ENCODE measurements at regions not wholly inside any gene's neighbourhood (a gene's known extent, or its start where the extent isn't known, plus 50 kb on each side); places are given as distances from the start of the nearest gene placed in this dataset.

- peaks cover 16% of the 10 kb centered on the region for H3K9me3 Mint-ChIP-seq
These were observed 1384.2 kb downstream of the CDH11 start for GRCh38 chr16:63737633-63738032.

GRCh38 chr16:63735456-63735855, 1386.4 kb downstream of the CDH11 start:
- peaks cover 28% of the 10 kb centered on the region for H3K9me3 Mint-ChIP-seq
- TF ChIP-seq CTCF (IDR thresholded peaks at IDR 0.05): no peak
- no peaks in the 10 kb centered on the region for H3K27me3 Mint-ChIP-seq (ENCODE audit: insufficient read depth)
- no peak for DNase-seq
- no peak overlapping the region for H3K4me3 Mint-ChIP-seq
- H3K4me1 Mint-ChIP-seq (ENCODE audit: low read depth): no peaks in the 10 kb centered on the region
- H3K27ac Mint-ChIP-seq: no peak overlapping the region
- H3K36me3 Mint-ChIP-seq (ENCODE audit: low read depth): no peaks in the 10 kb centered on the region

More at GRCh38 chr16:63737633-63738032, 1384.2 kb downstream of the CDH11 start:
- DNase-seq: no peak
- Mint-ChIP-seq H3K4me1 (ENCODE audit: low read depth) (no peaks in the 10 kb centered on the region), H3K27ac (no peak overlapping the region), H3K4me3 (no peak overlapping the region), H3K36me3 (ENCODE audit: low read depth) (no peaks in the 10 kb centered on the region), H3K27me3 (ENCODE audit: insufficient read depth) (no peaks in the 10 kb centered on the region)
- no peak for TF ChIP-seq CTCF (IDR thresholded peaks at IDR 0.05)

GRCh38 chr16:63720848-63721247, 1401.0 kb downstream of the CDH11 start:
- TF ChIP-seq CTCF (IDR thresholded peaks at IDR 0.05): no peak
- DNase-seq: no peak
- Mint-ChIP-seq H3K27me3 (ENCODE audit: insufficient read depth) (no peaks in the 10 kb centered on the region), H3K4me1 (ENCODE audit: low read depth) (no peaks in the 10 kb centered on the region), H3K9me3 (peaks cover 27% of the 10 kb centered on the region), H3K36me3 (ENCODE audit: low read depth) (no peaks in the 10 kb centered on the region), H3K4me3 (no peak overlapping the region), H3K27ac (no peak overlapping the region)

- no peak for DNase-seq
- no peak for TF ChIP-seq CTCF (IDR thresholded peaks at IDR 0.05)
- Mint-ChIP-seq H3K27ac (no peak overlapping the region), H3K9me3 (peaks cover 30% of the 10 kb centered on the region), H3K27me3 (ENCODE audit: insufficient read depth) (no peaks in the 10 kb centered on the region), H3K4me1 (ENCODE audit: low read depth) (no peaks in the 10 kb centered on the region), H3K4me3 (no peak overlapping the region), H3K36me3 (ENCODE audit: low read depth) (no peaks in the 10 kb centered on the region)
These were observed 1401.9 kb downstream of the CDH11 start for GRCh38 chr16:63719926-63720325.

GRCh38 chr16:63717806-63718205, 1404.1 kb downstream of the CDH11 start:
- Mint-ChIP-seq H3K4me1 (ENCODE audit: low read depth) (no peaks in the 10 kb centered on the region), H3K9me3 (peaks cover 26% of the 10 kb centered on the region), H3K27me3 (ENCODE audit: insufficient read depth) (no peaks in the 10 kb centered on the region), H3K4me3 (no peak overlapping the region), H3K27ac (no peak overlapping the region), H3K36me3 (ENCODE audit: low read depth) (no peaks in the 10 kb centered on the region)
- TF ChIP-seq CTCF (IDR thresholded peaks at IDR 0.05): no peak
- no peak for DNase-seq

GRCh38 chr16:63714876-63715275, 1407.0 kb downstream of the CDH11 start:
- Mint-ChIP-seq H3K9me3 (peaks cover 26% of the 10 kb centered on the region), H3K36me3 (ENCODE audit: low read depth) (no peaks in the 10 kb centered on the region)

More at GRCh38 chr16:63714876-63715275, 1407.0 kb downstream of the CDH11 start:
- TF ChIP-seq CTCF (IDR thresholded peaks at IDR 0.05): no peak
- Mint-ChIP-seq H3K4me1 (ENCODE audit: low read depth) (no peaks in the 10 kb centered on the region), H3K4me3 (no peak overlapping the region), H3K27me3 (ENCODE audit: insufficient read depth) (no peaks in the 10 kb centered on the region), H3K27ac (no peak overlapping the region)
- no peak for DNase-seq

Measured in HFFc6 (cell line).